HG02938 (cell line): ENCODE measurements at regions not wholly inside any gene's neighbourhood (a gene's known extent, or its start where the extent isn't known, plus 50 kb on each side); places are given as distances from the start of the nearest gene placed in this dataset.
"Not testable (repeated sequence)": the region's sequence is repeated elsewhere in the genome, so short reads cannot be mapped to it uniquely, and the experiment has no call there.

Experiments
- ATAC-seq: cut with Tn5 transposase; IDR thresholded peaks from one replicate; pipeline ENCODE4 v1.9.1; 2021; ENCODE audit warnings: mild to moderate bottlenecking, moderate library complexity; ENCODE audit not compliant: unreplicated experiment

- no peak for ATAC-seq
These were observed 154.3 kb downstream of the RMST start for GRCh38 chr12:97616946-97617345.

GRCh38 chr12:97628962-97629361 is 166.4 kb downstream of the RMST start:
- no peak for ATAC-seq

- ATAC-seq, result no peak
These were observed 166.8 kb downstream of the RMST start for GRCh38 chr12:97629382-97629781.

- no peak for ATAC-seq
These were observed 167.8 kb downstream of the RMST start for GRCh38 chr12:97630356-97630755.

- no peak for ATAC-seq
These were observed 168.3 kb downstream of the RMST start for GRCh38 chr12:97630875-97631274.

DNA sequence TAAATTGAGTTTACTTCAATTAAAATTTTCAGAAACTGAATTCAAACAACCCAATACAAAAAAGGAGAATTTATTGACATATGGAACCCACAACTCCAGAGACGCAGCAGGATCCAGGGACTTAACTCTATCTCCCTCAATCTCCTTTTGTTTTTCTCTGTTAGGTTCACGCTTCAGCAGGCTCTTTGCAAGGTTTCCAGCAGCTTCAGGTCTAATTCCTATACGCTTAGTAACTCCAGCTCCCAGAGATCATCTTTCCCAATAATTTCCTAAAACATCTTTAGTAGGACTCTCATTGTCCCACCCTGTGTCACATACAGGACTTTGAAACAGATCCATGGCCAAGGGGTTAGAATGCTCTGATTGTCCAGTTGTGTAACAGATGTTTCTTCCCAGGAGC is 175.2 kb downstream of the RMST start:
- no peak for ATAC-seq

DNA sequence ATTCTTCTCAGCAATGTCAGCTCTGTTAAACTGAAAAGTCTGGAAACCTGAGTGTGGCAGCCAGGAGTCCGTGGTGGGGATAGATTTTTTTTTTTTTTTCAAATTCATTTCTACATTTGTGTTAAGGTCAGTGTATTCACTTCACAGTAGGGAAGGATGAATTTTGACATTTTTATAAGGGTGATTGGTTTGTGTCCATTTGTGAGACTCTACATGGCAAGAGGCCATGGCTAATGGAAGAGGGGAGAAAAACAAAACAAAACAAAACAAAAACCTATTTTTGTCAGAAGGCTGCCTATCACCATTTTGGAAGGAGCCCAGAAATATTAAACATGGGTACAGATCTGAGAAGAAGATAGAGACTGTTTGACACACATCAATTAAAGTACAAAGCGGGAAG is 176.1 kb downstream of the RMST start:
- no peak for ATAC-seq

GRCh38 chr12:97639702-97640101 is 177.1 kb downstream of the RMST start:
- no peak for ATAC-seq

GRCh38 chr12:97640826-97641225 is 178.2 kb downstream of the RMST start:
- no peak for ATAC-seq

GRCh38 chr12:97642911-97643310 is 180.3 kb downstream of the RMST start:
- ATAC-seq, result no peak

DNA sequence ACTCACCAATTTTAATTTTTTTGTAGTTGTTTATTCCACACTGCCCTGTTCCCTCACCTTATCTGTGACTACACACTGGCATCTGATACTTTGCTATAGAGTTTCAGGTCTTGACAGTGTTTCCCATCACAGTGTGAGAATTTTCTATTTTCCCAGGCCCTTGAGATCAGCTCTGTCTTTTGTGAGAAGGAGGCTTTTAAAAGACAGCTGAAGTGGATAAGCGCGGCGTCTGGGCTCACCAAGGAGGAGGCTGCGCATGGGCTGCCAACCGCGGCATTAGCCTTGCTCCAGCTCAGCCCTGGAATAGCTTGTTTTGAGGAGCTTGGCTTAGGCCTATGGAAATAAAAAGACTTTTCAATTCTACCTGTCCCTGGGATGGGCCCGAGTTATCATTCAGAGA is 181.3 kb downstream of the RMST start:
- no peak for ATAC-seq

DNA sequence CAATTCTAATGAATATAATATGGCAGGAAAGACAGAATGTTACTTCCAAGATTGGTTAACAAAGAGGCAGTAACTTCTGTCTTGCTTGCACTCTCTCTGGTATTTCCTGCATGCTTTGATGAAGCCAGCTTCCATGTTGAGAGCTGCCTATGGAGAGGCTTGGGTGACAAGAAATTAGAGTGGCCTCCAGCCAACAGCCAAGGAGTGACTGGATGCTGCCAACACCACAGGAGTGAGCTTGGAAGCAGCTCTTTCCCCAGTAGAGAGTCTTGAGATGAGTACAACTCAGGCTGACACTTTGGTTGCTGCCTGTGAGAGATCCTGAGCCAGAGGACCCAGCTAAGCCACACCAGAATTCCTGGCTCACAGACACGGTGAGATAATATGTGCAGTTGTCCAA is 183.1 kb downstream of the RMST start:
- no peak for ATAC-seq

- no peak for ATAC-seq
These were observed 184.5 kb downstream of the RMST start for GRCh38 chr12:97647142-97647541.

GRCh38 chr12:97650242-97650641 is 187.6 kb downstream of the RMST start:
- ATAC-seq, result no peak

GRCh38 chr12:97656548-97656947 is 193.9 kb downstream of the RMST start:
- ATAC-seq, result not testable (repeated sequence)

DNA sequence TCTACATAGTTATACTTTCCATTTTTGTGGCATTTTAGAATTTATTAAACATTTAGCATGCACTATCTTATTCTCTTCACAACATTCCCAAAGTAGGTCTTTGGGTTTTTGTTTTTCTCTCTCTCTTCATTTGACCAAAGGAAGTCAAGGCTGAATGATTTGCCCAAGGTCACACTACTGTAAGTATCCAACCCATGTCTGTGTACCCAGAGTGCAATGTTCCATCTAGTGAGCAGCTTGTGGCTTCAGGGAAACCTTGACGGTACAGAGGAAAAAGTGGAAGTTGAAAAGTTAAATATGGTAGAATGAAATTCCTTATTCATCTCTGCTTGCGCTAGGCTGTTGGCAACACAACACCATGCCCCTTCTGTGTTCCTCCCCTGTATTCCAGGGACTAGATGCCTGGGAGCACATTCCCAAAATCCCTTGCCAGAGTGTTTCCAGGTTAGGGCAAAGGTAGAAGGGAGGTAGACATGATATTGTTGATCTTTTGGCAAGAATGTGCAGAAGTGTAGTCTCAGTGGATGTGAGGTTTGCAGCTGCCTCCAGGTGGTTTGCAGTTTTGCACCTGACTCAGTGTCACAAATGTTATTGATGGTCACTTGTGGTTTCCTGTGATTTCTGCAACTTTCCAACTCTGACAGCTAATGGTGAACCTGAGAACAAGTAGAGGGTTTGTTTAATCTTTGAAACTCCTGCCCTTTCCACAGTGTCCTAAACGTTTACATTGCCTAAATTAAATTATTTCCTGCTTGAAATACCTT is 196.7 kb downstream of the RMST start:
- no peak for ATAC-seq

DNA sequence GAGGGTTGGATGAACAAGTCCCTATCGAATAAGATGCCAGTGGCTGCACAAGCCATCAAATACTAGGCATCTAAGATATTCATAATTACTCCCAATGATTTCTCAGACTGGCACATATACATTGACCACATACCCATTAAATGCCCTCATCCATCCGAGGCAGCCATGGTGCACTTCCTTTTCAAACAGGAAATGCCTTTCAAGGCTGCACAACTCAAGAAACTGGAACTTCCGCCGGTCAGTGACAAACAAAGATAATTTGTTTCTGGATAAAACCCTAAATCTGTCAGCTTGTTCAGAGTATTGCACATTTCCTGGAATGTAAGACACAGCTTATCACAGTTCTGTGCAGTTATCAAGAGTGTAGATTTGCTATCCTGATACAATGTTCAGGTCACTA is 203.7 kb downstream of the RMST start:
- ATAC-seq, result no peak

GRCh38 chr12:97672870-97673269 is 210.3 kb downstream of the RMST start:
- ATAC-seq, result no peak

DNA sequence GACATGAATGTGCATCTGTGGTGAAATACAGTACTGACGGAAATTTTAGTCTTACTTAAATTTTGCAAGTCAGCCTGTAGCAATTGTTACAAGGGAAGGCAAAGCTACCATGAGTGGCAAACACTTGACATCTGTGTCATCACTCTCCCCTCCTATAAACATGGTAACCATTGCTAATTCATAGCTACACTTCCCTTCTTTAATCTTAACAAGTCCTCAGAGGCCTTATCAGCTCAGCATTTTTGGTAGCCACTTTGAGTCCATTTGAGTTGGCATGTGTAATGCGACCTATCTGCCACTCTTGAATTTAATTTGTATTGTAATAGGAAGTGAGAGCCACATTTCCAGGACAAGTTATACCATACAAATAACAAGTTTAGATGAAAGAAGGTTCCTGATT is 218.1 kb downstream of the RMST start:
- no peak for ATAC-seq

- peak; percentile 78 for ATAC-seq
These were observed 219.3 kb downstream of the RMST start for GRCh38 chr12:97681612-97682504.

DNA sequence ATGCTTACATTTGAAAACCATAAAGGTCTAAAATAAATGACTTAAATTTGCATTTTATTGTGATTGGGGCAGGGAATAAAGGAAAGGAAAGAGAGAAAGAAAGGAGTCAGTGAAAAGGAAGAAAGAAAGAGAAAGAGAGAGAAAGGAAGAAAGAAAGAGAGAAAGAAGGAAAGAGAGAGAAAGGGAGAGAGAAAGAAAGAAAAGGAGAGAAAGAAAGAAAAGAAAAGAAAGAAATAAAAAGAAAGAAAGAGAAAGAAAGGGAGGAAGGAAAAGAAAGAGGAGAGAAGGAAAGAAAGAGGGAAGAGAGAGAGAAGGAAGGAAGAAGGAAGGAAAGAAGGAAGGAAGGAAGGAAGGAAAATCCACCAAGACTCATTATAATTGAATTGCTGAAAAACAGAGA is 222.8 kb downstream of the RMST start:
- no peak for ATAC-seq

DNA sequence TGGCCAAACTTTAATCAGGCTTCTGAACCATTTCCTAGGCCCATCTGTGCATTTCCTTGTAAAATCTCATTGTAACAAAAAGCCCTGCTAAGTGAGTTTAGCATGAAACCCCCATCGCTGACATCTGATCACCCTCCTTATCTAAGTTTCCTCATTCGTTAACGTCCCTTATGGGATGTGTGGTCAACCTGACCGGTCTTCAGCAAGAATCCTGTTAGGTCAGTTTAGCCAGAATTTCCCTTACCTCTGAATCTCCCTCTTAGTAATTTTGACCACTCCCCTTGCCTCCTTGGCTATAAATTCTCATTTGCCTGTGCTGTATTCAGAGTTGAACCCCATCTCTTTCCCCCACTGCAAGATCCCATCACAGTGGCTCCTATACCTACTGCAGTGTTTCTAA is 239.3 kb downstream of the RMST start:
- ATAC-seq, result no peak
